HEK293T (cell line): ENCODE measurements at regions not wholly inside any gene's neighbourhood (a gene's known extent, or its start where the extent isn't known, plus 50 kb on each side); places are given as distances from the start of the nearest gene placed in this dataset.

ENCODE experiments used
- ARNT ChIP-seq: fragments of 450-650 bp; IDR thresholded peaks from 2 replicates; pipeline ENCODE4 v1.6.1; 2017; ENCODE audit warnings: mild to moderate bottlenecking
- BHLHE40 ChIP-seq: fragments of 450-650 bp; IDR thresholded peaks from 2 replicates; pipeline ENCODE4 v1.6.1; 2016; ENCODE audit warnings: mild to moderate bottlenecking, moderate library complexity, borderline replicate concordance
- CTBP1 ChIP-seq: fragments of 450-650 bp; IDR thresholded peaks from 2 replicates; pipeline ENCODE4 v1.6.1; 2016; ENCODE audit warnings: borderline replicate concordance
- ELF4 ChIP-seq: fragments of 450-650 bp; IDR thresholded peaks from 2 replicates; pipeline ENCODE4 v1.6.1; 2017; ENCODE audit warnings: antibody characterized with exemption
- FOXK2 ChIP-seq: fragments of 450-650 bp; IDR thresholded peaks from 2 replicates; pipeline ENCODE4 v1.6.1; 2016; ENCODE audit warnings: mild to moderate bottlenecking
- FOXM1 ChIP-seq: fragments of 450-650 bp; IDR thresholded peaks from 2 replicates; pipeline ENCODE4 v1.6.1; 2017; ENCODE audit warnings: mild to moderate bottlenecking, borderline replicate concordance
- HDGF ChIP-seq: fragments of 450-650 bp; IDR thresholded peaks from 2 replicates; pipeline ENCODE4 v1.6.1; 2017; ENCODE audit warnings: antibody characterized with exemption, borderline replicate concordance
- LEF1 ChIP-seq: fragments of 450-650 bp; IDR thresholded peaks from 2 replicates; pipeline ENCODE4 v1.6.1; 2017; ENCODE audit warnings: mild to moderate bottlenecking, borderline replicate concordance
- NFRKB ChIP-seq: fragments of 450-650 bp; IDR thresholded peaks from 2 replicates; pipeline ENCODE4 v1.6.1; 2016; ENCODE audit warnings: mild to moderate bottlenecking, moderate library complexity
- SP1 ChIP-seq: fragments of 450-650 bp; IDR thresholded peaks from 2 replicates; pipeline ENCODE4 v1.6.1; 2017
- SUZ12 ChIP-seq: fragments of 450-650 bp; IDR thresholded peaks from 2 replicates; pipeline ENCODE4 v1.6.1; 2016; ENCODE audit warnings: mild to moderate bottlenecking
- TARDBP ChIP-seq: fragments of 450-650 bp; IDR thresholded peaks from 2 replicates; pipeline ENCODE4 v1.6.1; 2016
- ZNF384 ChIP-seq: fragments of 450-650 bp; IDR thresholded peaks from 2 replicates; pipeline ENCODE4 v1.6.1; 2016
- TF ChIP-seq, protein P1 (sequence below): fragments of 450-650 bp; IDR thresholded peaks from 2 replicates; pipeline ENCODE4 v1.6.1; 2016

GRCh38 chr10:65273115-65273514 lies 1652.7 kb upstream of the LRRTM3 start:
- TF ChIP-seq SUZ12 (no peak), ARNT (no peak), SP1 (no peak), FOXM1 (no peak), BHLHE40 (no peak), ZNF384 (no peak), ELF4 (no peak), FOXK2 (no peak), CTBP1 (no peak), NFRKB (no peak), LEF1 (no peak), TARDBP (no peak), HDGF (no peak)
- TF ChIP-seq, protein P1, sequence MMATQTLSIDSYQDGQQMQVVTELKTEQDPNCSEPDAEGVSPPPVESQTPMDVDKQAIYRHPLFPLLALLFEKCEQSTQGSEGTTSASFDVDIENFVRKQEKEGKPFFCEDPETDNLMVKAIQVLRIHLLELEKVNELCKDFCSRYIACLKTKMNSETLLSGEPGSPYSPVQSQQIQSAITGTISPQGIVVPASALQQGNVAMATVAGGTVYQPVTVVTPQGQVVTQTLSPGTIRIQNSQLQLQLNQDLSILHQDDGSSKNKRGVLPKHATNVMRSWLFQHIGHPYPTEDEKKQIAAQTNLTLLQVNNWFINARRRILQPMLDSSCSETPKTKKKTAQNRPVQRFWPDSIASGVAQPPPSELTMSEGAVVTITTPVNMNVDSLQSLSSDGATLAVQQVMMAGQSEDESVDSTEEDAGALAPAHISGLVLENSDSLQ = no peak
